B cell (primary cell): ENCODE measurements at regions not wholly inside any gene's neighbourhood (a gene's known extent, or its start where the extent isn't known, plus 50 kb on each side); places are given as distances from the start of the nearest gene placed in this dataset.

Experiments used
- EZH2 ChIP-seq: IDR thresholded peaks from 2 replicates; pipeline ENCODE4 v1.6.1; 2012; ENCODE audit warnings: borderline replicate concordance, low read depth, mild to moderate bottlenecking, moderate library complexity, low read length; ENCODE audit not compliant: insufficient read depth, poor library complexity, severe bottlenecking
- TF ChIP-seq, protein P1 (sequence below): fragments of 200-600 bp; IDR thresholded peaks from one replicate; pipeline ENCODE4 v1.8.0; 2022; ENCODE audit warnings: antibody characterized with exemption, mild to moderate bottlenecking

DNA sequence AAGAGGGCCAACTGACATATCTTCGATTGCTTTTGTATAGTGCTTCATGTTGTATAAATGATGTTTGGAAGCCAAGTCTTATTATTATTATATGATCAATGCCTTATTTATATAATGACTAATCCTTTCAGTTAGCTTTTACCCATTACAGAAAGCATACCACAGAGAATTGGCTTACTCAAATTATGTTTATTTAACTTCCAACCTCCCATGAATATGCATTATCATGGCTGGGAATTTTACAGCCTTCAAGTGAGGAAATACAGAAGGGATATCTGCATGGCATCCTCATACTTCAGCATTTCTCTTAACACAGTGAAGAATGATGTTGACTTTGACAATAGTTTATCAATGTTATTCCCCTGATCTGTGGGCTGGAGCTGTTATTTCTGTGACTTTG lies 225.9 kb upstream of the GAP43 start:
- TF ChIP-seq, protein P1, sequence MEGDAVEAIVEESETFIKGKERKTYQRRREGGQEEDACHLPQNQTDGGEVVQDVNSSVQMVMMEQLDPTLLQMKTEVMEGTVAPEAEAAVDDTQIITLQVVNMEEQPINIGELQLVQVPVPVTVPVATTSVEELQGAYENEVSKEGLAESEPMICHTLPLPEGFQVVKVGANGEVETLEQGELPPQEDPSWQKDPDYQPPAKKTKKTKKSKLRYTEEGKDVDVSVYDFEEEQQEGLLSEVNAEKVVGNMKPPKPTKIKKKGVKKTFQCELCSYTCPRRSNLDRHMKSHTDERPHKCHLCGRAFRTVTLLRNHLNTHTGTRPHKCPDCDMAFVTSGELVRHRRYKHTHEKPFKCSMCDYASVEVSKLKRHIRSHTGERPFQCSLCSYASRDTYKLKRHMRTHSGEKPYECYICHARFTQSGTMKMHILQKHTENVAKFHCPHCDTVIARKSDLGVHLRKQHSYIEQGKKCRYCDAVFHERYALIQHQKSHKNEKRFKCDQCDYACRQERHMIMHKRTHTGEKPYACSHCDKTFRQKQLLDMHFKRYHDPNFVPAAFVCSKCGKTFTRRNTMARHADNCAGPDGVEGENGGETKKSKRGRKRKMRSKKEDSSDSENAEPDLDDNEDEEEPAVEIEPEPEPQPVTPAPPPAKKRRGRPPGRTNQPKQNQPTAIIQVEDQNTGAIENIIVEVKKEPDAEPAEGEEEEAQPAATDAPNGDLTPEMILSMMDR, result no peak
- no peak for TF ChIP-seq EZH2
